Endothelial cell of umbilical vein (primary cell): ENCODE measurements at regions not wholly inside any gene's neighbourhood (a gene's known extent, or its start where the extent isn't known, plus 50 kb on each side); places are given as distances from the start of the nearest gene placed in this dataset.

Experiments used
- BruUV-seq: library from RNA; stranded (reverse); fragments of 400-500 nt; replicated peaks from 2 replicates; lab custom pipeline; 2021; lab: Mats Ljungman, UMichigan
- CTCF ChIA-PET: fragments of 300-600, 350-600 bp; sonication (Branson Sonifier 250); formaldehyde crosslinking; loops from one replicate; lab custom pipeline; 2021; ENCODE audit warnings: antibody characterized with exemption, inconsistent platforms; lab: Charles Lee
- POLR2A ChIA-PET: fragments of 300-600, 350-600 bp; sonication (Branson Sonifier 250); formaldehyde crosslinking; loops from one replicate; lab custom pipeline; 2021; ENCODE audit warnings: antibody characterized with exemption, inconsistent platforms; lab: Charles Lee
- DNase-seq: peaks from one replicate; pipeline ENCODE4 v3.0.0-alpha.2; 2011; ENCODE audit warnings: low read depth, low spot score
- FAIRE-seq: peaks from 2 replicates; lab custom pipeline; 2011; peaks lifted over from hg19 to GRCh38; lab: Jason Lieb, UNC
- H2AFZ ChIP-seq: 2 replicates; pipeline ENCODE4 v1.6.0; 2012; ENCODE audit warnings: low read depth, low read length, control low read depth, inconsistent platforms
- H3K27ac ChIP-seq: 2 replicates; pipeline ENCODE4 v1.5.1; 2011; ENCODE audit warnings: low read depth, mild to moderate bottlenecking, control low read depth, low read length, moderate library complexity; ENCODE audit not compliant: insufficient read depth
- H3K27me3 ChIP-seq, 2 experiments: 2 replicates each; pipeline versions ENCODE4 v1.6.0 to v1.6.1; 2011; ENCODE audit warnings: low read length in 2 of 2, mixed read lengths in 1 of 2; ENCODE audit not compliant: control insufficient read depth in 2 of 2, insufficient read depth in 2 of 2
- H3K36me3 ChIP-seq, 2 experiments: 2 replicates in 1 of 2; 3 replicates in 1 of 2; pipeline ENCODE4 v1.5.1; 2011; ENCODE audit warnings: low read length in 2 of 2, mild to moderate bottlenecking in 1 of 2, moderate library complexity in 1 of 2; ENCODE audit not compliant: control insufficient read depth in 2 of 2, insufficient read depth in 2 of 2; ENCODE audit errors: extremely low read depth in 1 of 2
- H3K4me1 ChIP-seq: 3 replicates; pipeline ENCODE4 v1.5.1; 2011; ENCODE audit warnings: mild to moderate bottlenecking, low read length; ENCODE audit not compliant: control insufficient read depth, insufficient read depth; ENCODE audit errors: extremely low read depth
- H3K4me2 ChIP-seq: 2 replicates; pipeline ENCODE4 v1.6.1; 2011; ENCODE audit warnings: low read length, control low read depth, mixed read lengths; ENCODE audit not compliant: insufficient read depth
- H3K4me3 ChIP-seq, 3 experiments: fragments of 200-600 bp in 1 of 3; sonication (generic), shearing (Covaris generic) in 1 of 3; replicated peaks in 1 of 3; 2 replicates each; pipeline ENCODE4 v1.5.1; 2011 to 2016; ENCODE audit warnings: control low read depth in 3 of 3, low read length in 3 of 3, mild to moderate bottlenecking in 2 of 3, inconsistent platforms in 1 of 3, low read depth in 1 of 3, moderate library complexity in 1 of 3; ENCODE audit not compliant: insufficient read depth in 1 of 3
- H3K79me2 ChIP-seq: 2 replicates; pipeline ENCODE4 v1.6.0; 2012; ENCODE audit warnings: low read length, inconsistent platforms; ENCODE audit not compliant: control insufficient read depth, insufficient read depth
- H3K9ac ChIP-seq: replicated peaks from 2 replicates; pipeline ENCODE3; 2011; ENCODE audit warnings: low read length, control low read depth; ENCODE audit not compliant: insufficient read depth; ENCODE audit errors: extremely low read depth
- H3K9me1 ChIP-seq: replicated peaks from 3 replicates; pipeline ENCODE4 v1.6.0; 2011; ENCODE audit warnings: mild to moderate bottlenecking, low read length; ENCODE audit not compliant: control insufficient read depth, insufficient read depth; ENCODE audit errors: extremely low read depth
- H3K9me3 ChIP-seq: replicated peaks from 2 replicates; pipeline ENCODE4 v1.5.1; 2012; ENCODE audit warnings: low read length, inconsistent platforms; ENCODE audit not compliant: control insufficient read depth, insufficient read depth
- H4K20me1 ChIP-seq: replicated peaks from 2 replicates; pipeline ENCODE3; 2011; ENCODE audit warnings: mild to moderate bottlenecking, low read length; ENCODE audit not compliant: control insufficient read depth, insufficient read depth; ENCODE audit errors: extremely low read depth
- CTCF ChIP-seq, 2 donors: IDR thresholded peaks; 1 replicate in 1 of 2; 2 replicates in 1 of 2; pipeline ENCODE4 v1.5.1; 2011; ENCODE audit warnings: low read length in 2 of 2, mild to moderate bottlenecking in 2 of 2, moderate library complexity in 2 of 2, control low read depth in 1 of 2, inconsistent platforms in 1 of 2, low read depth in 1 of 2; ENCODE audit not compliant: insufficient read depth in 1 of 2; ENCODE audit errors: extremely low read depth in 1 of 2
- EZH2 ChIP-seq: IDR thresholded peaks from 2 replicates; pipeline ENCODE4 v1.6.1; 2012; ENCODE audit warnings: borderline replicate concordance, low read depth, mild to moderate bottlenecking, moderate library complexity, low read length, inconsistent platforms; ENCODE audit not compliant: severe bottlenecking
- FOS ChIP-seq: IDR thresholded peaks from 2 replicates; pipeline ENCODE4 v1.6.1; 2011; ENCODE audit warnings: mild to moderate bottlenecking, low read length, moderate library complexity, borderline replicate concordance; ENCODE audit not compliant: insufficient read depth
- GATA2 ChIP-seq: IDR thresholded peaks from 2 replicates; pipeline ENCODE4 v1.7.0; 2011; ENCODE audit warnings: low read depth, mild to moderate bottlenecking, moderate library complexity, mixed read lengths, low read length; ENCODE audit not compliant: insufficient read length, insufficient read depth
- JUN ChIP-seq: IDR thresholded peaks from 2 replicates; pipeline ENCODE4 v1.6.1; 2011; ENCODE audit warnings: borderline replicate concordance, low read depth; ENCODE audit not compliant: insufficient read length, insufficient read depth
- MAX ChIP-seq: IDR thresholded peaks from 2 replicates; pipeline ENCODE4 v1.6.1; 2011; ENCODE audit not compliant: insufficient read depth, insufficient read length
- MYC ChIP-seq: IDR thresholded peaks from one replicate; pipeline ENCODE4 v1.6.1; 2011; ENCODE audit warnings: mild to moderate bottlenecking, low read depth, low read length
- POLR2A ChIP-seq: IDR thresholded peaks from 2 replicates; pipeline ENCODE4 v1.6.1; 2012; ENCODE audit warnings: low read depth, mild to moderate bottlenecking, control low read depth, low read length
- POLR2AphosphoS5 ChIP-seq: IDR thresholded peaks from 2 replicates; pipeline ENCODE4 v1.6.1; 2012; ENCODE audit warnings: low read depth, mild to moderate bottlenecking, control low read depth, low read length, moderate library complexity; ENCODE audit not compliant: insufficient read depth
- dilution Hi-C: fragments of 300-500 bp; cut with MboI; formaldehyde crosslinking; loops from one replicate; pipeline ENCODE4 v1.15.0; 2019; ENCODE audit warnings: low sequenced_read_pairs; ENCODE audit not compliant: extremely low pct_ligation_motif_present
- intact Hi-C: fragments of 100-400 bp; cut with micrococcal nuclease; formaldehyde crosslinking; loops from one replicate; pipeline ENCODE4 v1.10.0; 2022

GRCh38 chr10:80921032-80921431, 383.3 kb downstream of the SH2D4B start:
- Histone ChIP-seq H3K4me1 (no peaks in the 10 kb centered on the region), H2AFZ (no peak overlapping the region), H3K9me1 (no peaks in the 10 kb centered on the region), H3K4me2 (no peak overlapping the region), H3K27me3 (peaks cover 0 to 4% of the 10 kb centered on the region in 2 experiments), H3K36me3 (no peaks in the 10 kb centered on the region), H3K27ac (no peak overlapping the region), H3K79me2 (no peaks in the 10 kb centered on the region), H4K20me1 (no peaks in the 10 kb centered on the region), H3K9me3 (no peaks in the 10 kb centered on the region), H3K4me3 (no peak overlapping the region), H3K9ac (no peak overlapping the region)
- no peak for DNase-seq
- no peak for FAIRE-seq
- CTCF ChIA-PET: interaction anchor here (1.6 to 5.1 kb wide), 3 partner anchors 255 to 477 kb away, joined by 8 to 76 read pairs (median 9); no protein-coding TSS in a partner anchor
- BruUV-seq: no TSS peak
- dilution Hi-C loops: no loop called here
- intact Hi-C loops: no loop called here
- POLR2A ChIA-PET: no interaction called here
- TF ChIP-seq POLR2A: no peak
- no peak for TF ChIP-seq FOS
- TF ChIP-seq POLR2AphosphoS5: no peak
- TF ChIP-seq MYC: no peak
- TF ChIP-seq CTCF (IDR thresholded peaks at IDR 0.05; ENCODE audit: extremely low read depth in 1 of 2, insufficient read depth in 1 of 2, low read depth in 1 of 2, low read length in 2 of 2): no peak
- TF ChIP-seq MAX: no peak
- no peak for TF ChIP-seq GATA2
- TF ChIP-seq JUN: no peak
- no peak for TF ChIP-seq EZH2
